ENCODE measurements at regions not wholly inside any gene's neighbourhood (a gene's known extent, or its start where the extent isn't known, plus 50 kb on each side); places are given as distances from the start of the nearest gene placed in this dataset.
A peak's percentile ranks its signal among the peaks of the same experiment; 100 is the strongest.
"Not testable (repeated sequence)": the region's sequence is repeated elsewhere in the genome, so short reads cannot be mapped to it uniquely, and the experiment has no call there.

DNA sequence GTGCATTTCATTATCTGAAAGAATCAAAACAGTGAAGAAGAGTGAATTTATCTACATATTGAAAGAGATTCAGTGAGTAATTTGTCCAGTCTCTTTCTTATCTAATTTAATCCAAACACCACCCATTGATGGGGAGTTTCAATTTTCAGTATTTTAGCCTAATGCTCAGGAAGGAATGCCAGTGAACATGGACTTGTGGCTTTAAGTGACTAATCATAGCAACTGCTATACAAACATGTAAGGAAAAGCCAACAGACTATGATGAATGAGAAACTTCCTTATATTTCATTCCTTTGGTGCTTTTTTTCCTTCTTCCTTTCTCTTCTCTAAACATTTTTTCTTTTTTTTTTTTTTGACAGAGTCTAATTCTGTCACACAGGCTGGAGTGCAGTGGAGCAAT lies 885.8 kb downstream of the KCNJ2 start:
- no peak for DNase-seq

DNA sequence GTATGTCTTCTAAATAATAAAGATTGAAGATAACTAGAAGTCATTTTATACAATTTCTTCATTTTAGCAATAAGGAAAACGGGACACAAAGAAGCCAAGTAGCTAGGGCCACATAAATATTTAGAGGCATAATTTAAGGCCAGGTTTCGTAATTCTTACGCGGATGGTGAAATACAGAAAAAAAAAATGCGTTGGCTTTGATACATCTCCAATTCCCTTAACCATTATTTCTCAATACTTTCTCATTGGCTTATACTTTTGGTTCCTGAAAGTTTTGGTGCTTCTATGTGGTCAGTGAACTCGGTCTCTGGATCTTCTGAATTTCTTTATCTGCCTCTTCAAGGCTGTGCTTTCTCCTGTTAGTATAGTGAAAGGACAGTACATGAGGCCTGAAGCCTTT lies 888.1 kb downstream of the KCNJ2 start:
- no peak for DNase-seq

DNA sequence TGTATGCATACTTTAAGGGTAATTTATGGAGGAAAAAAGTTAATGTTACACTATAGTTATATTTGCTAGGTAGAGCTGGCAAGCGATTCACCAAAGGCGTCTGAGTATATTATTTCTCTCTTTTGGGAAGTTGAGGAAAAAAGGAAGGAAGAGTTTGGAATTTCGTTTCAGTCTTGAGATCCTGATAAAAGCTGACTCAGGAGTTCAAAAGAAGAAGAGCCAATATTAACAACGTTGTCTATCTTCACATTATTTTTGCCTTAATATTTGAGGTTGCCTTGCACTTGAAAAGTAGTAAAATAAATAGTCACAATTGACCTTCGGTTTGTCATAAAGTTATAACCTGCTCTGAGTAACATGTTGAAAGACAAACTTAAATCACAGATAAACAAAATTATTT lies 888.6 kb downstream of the KCNJ2 start:
- DNase-seq, result no peak

DNA sequence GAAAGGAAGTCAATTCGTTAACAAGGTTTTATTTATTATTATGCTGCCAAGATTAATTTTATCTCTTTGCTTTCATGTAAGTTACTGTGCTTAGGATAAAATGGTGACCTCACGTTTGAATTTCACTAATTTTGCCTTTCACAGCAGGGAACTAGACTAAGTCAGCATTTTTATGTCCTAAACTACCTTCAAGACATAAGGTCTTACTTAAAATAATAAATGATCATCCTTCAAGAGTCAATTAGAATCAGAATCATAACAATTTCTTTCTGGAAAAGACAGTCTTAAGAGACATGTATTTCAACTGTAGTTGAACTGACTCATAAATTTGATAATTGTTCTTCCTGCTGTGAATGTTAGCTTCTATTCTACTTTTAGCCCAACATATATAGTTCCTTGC lies 893.8 kb downstream of the KCNJ2 start:
- DNase-seq, result no peak

DNA sequence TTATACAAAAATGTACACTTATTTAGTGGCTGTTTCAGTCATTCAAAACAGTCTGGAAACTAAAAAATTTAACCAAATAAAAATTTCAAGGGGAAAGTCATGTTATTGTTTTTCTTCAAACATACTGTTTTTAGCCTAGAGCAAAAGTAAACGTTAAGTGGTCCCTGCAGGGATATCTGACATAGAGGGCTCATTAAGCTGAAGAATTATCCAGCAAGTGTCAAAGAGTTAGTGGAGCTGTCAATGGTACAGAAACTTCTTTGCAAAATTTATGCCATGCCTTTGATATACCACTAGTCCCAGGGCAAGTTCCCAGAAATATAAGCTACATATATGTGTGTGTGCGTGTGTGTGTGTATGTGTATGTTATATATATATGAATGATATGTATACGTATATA lies 894.2 kb downstream of the KCNJ2 start:
- DNase-seq, result no peak

DNA sequence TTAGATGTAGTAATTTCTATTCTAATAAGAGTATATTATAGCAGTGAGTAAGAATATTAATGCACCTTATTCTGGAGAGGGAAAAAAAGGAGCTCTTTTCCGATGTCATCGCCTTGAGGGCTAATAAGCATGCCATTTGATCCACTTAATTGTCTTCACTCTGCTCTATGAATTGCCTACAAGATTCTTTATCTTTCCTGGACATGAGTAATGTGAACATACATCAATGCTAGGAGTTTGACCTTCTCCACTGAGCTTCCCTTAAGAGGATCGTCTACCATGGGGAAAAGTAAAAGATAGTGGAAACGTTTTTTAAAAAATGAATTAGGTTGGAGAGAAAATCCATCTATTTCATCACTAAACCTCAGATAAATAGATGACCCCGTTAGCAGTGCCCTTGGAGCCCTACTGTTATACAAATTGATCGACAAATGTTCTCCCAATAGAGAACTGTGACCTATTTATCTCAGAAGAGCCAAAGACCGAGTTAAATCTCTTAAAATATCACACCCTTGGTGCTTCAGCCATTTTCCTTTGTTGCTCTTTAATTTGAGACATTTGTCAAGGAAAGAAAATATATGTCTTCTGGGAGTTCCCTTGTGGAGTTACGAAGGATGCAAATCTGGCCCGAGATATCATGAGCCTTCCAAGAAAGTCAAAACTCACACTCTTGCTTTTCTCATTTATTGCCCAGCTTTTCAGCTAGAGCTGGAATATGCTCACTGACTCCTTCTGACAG lies 898.5 kb downstream of the KCNJ2 start:
- DNase-seq, result no peak

DNA sequence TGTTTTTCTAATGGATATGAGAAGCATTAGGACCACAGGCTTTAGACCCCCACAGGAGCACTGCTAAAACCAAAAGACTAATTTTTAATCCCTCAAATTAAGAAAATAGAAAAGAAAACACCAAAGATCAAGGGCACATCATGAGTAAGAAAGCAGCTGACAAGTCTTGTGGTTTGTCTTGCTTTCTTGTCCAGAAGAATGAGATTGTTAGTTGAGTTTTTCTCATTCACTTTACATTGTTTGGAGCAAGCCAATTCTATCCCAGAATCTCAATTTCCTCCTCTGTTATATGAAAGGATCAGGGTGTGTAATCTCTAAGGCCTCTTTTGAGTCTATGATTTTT lies 899.0 kb downstream of the KCNJ2 start:
- DNase-seq, result no peak

DNA sequence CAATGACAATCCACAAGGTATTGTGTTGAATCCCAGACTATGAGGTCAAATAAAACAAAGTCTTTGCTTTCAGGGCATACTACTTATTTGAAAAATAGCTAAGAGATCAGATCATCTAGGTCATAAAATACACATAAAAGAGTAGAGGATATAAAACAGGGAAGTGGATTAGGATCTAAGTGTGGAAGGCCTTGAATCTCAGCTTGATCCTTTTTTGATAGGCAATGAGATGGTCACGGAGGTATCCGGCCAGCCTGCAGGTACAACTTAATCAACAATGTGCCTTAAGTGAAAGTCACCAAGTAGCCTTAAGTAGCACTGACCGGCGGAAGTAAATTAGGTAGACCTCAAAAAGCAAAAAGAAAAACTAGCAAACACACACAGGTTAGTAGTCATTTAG lies 901.7 kb downstream of the KCNJ2 start:
- no peak for DNase-seq

DNA sequence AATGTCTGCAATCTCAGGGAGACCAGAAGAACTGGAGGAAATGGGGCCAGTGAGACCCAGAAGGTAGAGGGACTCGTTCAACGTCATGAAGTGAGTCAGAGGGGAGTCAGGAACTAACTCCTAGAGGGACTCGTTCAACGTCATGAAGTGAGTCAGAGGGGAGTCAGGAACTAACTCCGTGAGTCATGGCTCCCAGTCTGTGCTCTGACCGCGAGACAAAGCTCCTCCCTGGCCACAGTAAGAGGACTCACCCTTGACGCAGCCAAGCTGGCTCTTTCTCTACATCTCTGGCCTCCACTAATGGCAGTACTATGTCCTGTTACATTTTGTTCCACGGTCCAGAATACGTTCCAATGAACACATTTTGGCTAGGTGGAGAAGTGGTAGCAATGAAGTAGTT lies 902.5 kb downstream of the KCNJ2 start:
- DNase-seq, result no peak

DNA sequence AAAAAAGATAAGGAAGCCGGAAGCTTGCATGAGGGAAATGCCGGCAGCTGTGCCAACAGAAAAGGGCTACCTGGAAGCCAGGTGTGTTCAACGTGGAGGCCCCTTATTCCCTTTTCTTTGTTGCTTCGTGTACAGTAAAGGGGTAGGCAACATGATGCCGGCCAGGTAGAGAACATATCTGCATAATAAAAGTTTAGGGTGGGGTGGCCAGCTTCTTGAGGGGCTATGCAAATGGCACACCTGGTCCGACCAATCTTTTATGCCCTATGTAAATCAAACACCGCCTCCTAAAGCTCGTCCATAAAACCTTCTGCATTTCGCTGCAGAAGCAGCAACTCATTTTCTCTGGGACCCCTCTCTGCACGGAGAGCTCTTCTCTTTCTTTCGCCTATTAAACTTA lies 911.6 kb downstream of the KCNJ2 start:
- DNase-seq, result no peak

DNA sequence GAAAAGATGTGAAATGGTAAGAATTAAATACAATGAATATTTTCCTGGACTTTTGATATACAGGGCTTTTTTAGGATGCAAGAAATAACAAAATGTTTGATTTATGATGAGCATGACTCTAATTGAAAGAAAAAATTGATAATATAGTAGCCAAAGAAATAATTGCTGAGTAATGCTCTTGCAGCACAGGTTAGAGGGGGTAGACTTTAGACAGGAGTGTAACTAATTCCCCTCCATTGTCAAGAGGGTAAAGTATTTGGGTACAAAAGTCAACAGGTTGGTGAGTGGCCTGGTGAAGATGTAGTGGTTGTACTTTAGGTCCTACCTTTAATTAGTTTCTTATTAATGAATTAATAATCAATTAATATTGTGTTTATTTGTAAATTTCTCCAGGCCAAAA lies 912.3 kb downstream of the KCNJ2 start:
- DNase-seq, result no peak

DNA sequence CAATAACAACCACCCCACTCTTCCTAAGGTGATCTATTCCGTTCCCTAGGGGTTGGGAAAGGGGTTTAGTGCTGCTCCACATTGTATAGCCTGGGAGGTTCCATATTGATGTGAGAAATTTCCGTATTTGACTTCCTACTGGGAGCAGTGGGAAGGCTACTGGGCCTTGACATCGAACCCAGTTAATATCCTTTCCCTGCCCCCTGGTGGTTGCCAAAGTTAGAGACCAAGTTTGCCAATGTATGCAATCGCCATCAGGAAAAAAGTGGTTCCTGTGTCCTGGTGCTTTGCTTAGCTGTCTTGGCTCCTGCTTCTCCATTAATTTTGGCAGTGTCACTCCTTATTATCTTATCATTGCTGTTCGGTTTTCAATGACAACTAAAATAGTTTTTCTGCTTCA lies 914.9 kb downstream of the KCNJ2 start:
- DNase-seq, result peak; percentile 11

DNA sequence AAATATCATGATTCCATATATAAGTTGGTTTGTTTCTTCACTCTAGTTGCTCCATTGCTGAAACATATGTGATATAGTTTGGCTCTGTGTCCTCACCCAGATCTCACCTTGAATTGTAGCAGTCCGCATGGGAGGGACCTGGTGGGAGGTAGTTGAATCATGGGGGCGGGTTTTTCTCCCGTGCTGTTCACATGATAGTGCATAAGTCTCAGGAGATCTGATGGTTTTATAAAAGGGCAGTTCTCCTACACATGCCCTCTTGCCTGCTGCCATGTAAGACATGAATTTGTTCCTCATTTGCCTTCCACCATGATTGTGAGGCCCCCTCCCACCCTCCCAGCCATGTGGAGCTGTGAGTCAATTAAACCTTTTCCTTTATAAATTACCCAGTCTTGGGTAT lies 915.5 kb downstream of the KCNJ2 start:
- DNase-seq, result no peak

DNA sequence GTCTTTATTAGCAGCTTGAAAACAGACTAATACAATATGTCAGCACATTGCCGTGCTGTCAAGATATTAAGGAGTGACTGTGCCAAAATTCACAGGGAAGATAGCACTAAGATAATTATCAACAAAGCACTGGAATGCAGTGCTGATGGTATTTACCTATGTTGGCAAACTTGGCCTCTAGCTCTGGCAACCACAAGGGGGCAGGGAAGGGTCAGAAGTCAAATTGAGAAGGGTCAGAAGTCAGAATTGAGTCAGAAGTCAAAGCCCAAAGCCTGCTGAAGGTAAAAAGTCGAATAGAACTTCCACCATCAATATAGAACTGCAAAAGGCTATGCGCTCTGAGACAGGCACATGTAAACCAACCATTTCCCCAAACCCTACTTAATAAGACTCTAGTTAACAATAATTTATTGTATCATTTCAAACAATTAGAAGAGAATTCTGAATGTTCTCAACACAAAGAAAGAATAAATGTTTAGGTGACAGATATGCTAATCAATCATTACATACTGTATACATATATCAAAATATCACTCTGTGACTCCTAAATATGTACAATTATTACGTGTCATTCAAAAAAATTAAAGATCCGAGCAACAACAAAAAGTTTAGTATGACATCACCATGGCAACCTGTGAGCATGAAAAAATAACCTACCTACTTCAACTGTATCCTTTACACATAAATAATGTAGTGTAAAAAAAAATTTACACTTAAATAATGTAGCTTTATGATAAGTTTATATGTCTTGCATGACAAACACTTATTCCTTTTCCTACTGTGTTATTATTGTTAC lies 916.1 kb downstream of the KCNJ2 start:
- peak; percentile 32 for DNase-seq

DNA sequence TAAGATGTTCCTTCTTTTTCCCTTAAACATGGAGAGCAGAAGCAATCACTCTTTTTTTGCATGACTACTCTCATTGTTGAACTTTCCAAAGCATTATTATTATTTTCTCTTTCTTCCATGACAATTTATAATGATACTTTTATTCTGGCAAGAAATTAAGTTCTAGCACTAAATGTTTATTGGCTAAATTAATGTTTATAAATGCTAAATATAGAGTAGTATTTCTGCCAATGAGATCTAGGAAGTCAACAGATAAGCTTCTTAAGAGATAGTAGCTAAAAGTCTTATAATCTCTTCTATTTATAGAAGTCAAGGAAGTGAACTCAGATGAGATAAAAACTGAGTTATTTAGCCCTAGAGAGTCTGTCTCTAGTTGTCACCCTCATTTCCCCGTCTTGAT lies 920.1 kb downstream of the KCNJ2 start:
- DNase-seq, result no peak

DNA sequence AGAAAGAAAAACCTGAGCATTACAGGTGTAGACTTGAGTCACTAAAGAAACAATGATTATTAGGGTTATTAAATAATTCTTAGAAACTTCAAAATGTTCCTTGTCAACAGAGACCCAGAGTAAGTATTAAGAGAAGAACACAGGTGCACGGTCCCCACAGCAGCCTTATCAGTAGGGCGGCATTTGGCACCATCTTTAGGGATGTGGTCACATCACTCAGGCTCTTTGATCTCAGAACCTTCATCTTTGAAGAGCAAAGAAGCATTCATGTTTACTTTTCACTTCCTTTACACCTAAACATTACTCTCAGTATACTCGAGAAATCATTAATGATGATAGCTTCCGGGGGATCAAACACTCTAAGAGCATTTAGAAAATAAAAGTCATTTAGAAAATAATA lies 928.7 kb downstream of the KCNJ2 start:
- peak; percentile 6 for DNase-seq

DNA sequence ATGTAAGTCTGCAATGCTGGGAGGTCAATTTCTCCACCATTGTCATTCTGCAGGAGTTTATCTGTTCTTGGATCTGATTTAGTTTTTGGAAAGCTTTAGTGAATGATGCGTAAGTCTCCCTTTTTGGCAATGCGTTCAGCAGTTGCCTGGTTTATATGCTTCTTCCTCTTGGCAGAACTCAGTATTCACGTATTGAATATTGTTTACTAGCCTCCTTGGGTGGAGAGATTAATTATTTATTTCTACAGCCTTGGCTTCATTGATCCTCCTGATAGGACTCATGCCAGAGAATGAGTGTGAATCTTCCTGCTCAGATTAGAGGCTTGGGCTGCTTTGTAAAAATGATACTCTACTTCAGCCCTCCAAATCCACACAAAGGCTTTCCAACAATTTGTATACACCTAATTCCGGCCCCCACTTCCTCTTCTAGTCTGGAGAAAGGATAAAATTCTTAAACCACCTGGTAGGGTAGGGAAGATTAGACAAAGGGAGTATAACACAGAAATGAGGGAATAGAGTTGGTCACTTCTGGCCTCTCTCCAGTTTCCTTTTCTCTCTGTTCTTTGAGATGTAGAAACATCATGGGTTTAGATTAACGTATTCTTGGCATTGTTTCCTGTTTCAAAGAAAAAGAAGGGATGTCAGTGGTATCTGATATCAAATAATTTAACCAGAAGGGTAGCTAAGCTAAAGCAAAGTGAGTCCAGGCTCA lies 929.8 kb downstream of the KCNJ2 start:
- DNase-seq, result no peak

DNA sequence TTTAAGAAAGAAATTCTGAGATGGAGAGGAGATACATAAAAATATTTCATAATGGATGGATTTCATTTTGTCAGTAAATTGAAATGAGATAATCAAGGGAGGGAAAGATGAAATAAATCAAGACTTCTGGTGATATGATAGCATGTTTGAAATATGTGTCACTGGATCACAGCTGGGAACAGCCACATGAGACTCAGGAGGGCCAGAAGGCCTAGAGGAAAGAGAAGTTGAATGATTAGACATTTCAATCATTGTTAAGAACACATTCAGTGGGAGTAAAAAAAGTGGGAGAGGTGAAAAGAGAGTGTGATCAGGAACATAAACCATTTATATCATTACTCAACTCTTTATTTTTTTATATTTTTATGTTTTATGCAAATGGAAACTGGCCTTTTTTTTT lies 933.4 kb downstream of the KCNJ2 start:
- DNase-seq, result no peak

DNA sequence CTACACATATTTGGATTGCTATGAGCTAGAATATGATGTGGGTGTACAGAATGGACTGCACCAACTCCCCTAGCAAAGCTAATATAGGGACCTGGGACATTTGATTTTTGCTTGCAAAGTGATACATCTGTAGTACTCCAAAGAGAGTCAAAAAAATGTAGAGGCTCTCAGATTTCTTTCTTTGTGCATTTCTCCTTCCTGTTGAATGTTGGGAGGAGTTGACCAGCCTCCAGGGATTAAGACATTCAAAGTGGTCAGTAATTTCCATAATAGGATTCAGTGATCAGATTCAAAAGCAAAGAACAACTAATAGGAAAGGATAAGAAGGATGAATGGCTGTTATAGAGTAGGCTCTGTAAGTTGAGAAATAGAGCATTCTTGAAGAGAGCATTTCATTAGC lies 934.9 kb downstream of the KCNJ2 start:
- DNase-seq, result no peak

DNA sequence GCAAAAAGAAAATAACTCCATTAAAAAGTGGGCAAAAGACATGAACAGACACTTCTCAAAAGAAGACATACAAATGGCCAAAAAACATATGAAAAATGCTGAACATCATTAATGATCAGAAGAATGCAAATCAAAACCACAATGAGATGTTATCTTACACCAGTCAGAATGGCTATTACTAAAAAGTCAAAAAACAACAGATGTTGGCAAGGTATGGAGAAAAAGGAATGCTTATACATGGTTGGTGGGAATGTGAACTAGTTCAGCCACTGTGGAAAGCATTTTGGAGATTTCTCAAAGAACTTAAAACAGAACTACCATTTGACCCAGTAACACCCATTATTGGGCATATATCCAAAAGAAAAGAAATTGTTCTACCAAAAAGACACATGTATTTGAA lies 936.7 kb downstream of the KCNJ2 start:
- not testable (repeated sequence) for DNase-seq

DNA sequence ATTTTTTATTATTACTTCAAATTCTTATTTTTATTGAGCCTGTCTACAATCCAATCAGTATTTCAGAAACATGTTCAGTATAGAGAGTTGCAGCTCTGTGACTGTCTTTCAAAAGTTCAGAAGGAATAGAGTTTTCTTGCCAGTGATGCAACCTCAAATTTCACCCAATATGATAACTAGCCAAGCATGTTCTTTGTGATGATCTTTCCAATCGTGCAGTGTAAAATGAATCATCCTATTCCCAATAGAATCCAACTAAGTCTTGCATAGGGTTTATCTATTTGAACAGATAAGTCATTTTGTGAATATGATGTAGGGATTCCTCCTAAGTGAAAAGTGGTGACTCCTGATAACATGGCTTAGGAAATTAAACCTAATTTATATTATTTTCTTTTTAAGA lies 937.8 kb downstream of the KCNJ2 start:
- no peak for DNase-seq

DNA sequence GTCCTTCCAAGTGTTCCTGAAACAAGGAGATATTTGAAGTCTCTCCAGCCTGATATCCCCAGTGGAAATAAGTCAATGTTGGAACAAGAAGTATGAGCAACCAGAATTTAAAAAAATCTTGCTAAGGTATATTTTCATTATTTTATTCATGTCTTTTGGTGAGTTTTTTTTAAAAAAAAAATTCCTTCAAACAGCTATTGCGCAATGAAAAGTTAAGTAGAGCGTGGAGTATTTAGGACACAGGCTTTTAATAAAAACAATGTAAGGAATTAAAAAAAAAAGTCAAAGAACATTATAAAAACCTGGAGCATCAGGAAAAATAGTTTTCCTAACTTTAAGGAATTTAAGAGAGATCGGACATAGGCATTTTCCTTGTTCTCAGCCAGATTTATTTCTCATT lies 940.4 kb downstream of the KCNJ2 start:
- DNase-seq, result no peak

DNA sequence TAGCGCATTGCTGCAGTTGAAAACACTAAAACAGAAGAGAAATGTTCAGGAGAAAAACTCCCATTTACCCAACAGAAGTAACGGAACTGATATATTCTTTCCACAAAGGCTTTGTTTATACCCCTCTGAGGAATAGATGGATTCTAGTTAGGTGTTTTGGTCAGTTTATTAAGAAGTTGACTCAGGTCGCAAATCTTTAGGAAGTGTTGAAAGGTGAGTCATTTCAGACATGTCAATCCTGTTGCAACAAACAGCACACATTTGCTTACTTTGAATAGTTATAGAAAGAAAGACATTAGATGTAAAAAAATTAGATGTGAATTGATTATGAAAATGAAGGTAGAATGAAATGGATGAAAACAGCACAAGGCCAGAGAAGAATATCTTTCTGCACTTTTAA lies 941.0 kb downstream of the KCNJ2 start:
- no peak for DNase-seq

DNA sequence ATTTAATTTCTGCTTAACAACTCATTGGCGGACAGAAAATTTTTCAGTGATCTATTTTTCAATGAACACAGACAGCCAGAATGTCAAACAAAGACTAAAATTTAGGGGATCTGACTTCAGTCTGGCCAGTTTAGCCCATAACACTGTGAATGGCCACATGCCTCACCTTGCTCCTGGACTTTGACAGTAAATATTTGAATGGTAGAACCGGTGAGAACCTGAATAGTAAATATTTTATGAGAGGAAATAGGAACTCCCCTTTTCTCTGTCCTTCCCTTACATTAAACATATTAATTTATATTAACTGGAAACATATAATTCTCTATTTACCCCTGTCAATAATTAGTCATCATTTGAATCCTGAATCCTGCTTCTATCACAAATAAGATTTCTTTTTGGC lies 942.1 kb downstream of the KCNJ2 start:
- no peak for DNase-seq
